Stimulated activated CD4-positive, alpha-beta T cell treated with anti-CD3 and anti-CD28 coated beads, Interleukin-4, amount 100 ng/mL, for 1 hour (primary cell): ENCODE measurements at regions not wholly inside any gene's neighbourhood (a gene's known extent, or its start where the extent isn't known, plus 50 kb on each side); places are given as distances from the start of the nearest gene placed in this dataset.
A peak's percentile ranks its signal among the peaks of the same experiment; 100 is the strongest.

Experiments used
- DNase-seq: peaks from one replicate; pipeline ENCODE4 v3.0.0-alpha.2; 2020

DNA sequence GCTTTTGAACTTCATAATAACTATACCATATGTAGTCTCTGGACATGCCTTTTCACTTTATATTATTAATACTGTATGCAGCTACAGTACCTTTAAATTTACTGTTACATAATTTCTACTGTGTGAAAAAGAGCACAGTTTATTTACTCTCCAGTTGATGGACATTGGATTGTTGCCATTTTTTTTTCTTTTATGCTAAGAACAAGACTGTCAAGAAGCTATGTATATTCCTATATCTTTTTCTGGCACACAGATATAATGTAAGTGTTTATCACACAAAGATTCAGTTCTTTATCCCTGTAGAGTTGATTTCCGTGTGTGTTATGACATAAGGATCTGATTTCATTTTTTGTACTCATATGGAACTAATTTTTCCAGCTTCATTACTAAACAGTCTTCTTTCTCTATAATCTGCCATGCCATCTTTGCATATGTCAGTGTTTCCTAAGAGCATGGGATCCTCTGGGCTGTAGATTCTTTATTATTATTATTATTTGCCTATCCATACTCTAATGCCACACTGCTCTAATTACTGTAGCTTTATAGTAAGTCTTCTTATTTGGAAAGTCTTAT lies 593.0 kb upstream of the ATP2B1 start:
- DNase-seq, result no peak

DNA sequence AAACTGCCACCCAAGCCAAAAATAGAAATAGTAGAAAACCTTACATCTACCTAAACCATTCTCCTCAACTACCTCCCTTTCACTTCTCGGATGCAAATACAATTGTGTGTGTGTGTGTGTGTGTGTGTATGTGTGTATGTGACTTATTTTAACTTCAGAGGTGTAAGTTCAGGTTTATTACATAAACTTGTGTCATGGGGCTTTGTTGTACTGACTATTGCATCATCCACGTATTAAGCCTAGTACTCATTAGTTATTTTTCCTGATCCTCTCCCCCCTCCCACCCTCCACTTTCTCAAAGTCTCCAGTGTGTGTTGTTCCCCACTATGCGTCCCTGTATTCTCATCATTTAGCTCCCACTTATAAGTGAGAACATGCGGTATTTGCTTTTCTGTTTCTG lies 592.5 kb upstream of the ATP2B1 start:
- no peak for DNase-seq

DNA sequence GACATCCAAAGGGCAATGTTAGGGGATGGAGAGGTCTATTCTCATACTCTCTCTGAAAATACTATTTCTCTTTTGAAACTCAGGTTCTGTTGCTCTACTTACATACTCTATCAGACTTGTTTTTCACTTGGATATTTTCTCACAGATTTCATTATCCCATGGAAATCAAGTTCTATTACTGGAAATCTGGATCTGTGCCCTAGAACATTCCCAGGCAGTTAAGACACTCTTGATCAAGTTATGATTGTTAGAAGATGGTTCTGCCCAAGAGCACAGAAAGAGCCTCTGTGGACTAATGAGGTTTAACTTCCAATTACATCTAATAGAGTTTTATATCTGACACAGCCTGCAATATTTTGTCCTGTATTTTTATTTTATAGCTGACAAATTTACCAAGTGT lies 591.0 kb upstream of the ATP2B1 start:
- no peak for DNase-seq

DNA sequence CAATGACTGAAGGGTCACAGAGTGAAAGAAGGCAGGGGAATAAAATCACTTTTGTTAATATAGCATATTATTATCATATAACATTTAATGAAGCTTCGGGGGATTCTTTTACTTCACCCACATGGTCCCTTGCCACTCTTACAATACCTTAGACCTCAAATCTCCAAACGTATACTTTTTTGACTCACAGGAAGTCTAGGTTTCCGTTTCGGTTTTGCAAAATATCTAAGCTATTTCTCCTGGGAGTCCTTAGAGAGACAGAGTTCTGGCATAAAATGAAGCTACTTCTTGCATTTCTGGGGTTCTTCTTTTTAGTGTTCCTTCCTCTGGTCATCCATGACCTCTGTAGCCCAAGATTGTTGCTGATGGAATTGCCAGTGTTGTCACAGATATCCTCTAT lies 590.5 kb upstream of the ATP2B1 start:
- DNase-seq, result no peak

DNA sequence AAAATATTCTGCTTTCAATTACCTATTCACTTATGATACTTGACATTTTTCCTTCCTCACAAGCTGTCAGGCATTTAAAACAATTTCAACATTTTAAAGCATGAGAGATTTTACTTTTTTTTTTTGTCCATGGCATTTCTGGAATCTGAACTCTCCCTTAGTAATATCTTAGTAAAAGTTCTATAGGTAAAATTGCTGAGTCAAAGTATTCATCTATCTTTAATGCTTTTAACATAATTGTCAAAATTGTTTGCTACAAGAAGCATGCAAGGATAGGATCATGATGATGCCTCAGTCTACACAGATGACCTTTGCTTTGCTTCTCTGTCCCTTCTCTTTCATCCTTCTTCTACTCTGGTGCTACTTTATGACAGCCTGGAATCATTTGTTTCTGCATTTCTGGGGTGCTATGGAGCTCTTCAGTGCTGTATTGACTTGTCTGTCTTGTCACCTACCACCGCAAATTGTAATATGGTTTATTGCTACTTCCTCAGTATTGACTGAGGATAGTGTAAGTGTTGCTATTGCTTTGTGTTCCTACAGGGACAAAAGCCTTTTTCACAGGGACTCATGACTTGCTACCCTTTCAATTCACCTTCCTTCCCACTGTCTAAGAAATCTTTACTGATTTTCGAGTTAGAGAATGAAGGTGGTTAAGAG lies 589.8 kb upstream of the ATP2B1 start:
- no peak for DNase-seq

DNA sequence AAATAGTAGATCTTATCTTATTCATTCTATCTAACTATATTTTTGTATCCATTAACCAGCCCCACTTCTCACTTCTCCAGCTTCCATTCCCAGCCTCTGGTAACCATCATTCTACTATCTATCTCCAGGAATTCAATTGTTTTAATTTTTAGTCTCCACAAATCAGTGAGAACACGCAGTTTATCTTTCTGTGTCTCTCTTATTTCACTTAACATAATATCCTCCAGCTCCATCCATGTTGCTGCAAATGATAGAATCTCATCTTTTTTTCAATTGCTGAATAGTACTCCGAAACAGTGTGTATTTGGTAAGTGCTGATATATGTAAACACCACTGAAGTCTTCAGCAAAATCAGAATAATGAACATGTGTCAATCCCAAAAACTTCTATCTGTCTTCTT lies 587.2 kb upstream of the ATP2B1 start:
- no peak for DNase-seq

DNA sequence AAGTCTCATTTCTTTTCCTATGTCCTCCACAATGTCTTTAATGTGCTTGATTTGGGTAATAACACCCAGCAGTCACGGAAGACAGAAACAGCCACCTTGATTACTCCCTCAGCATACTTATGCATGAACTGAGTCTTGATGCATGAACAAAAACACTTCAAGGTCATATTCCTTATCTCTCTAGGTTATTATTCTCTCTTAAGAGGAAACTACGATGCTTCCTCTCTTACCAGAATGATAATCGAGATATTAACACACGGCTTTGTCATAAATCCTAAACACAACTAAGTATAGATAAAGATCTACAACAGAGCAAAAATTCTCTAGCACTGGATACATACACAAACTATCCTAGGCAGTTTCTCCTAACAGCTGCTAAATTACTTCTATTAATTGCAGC lies 583.5 kb upstream of the ATP2B1 start:
- DNase-seq, result no peak

DNA sequence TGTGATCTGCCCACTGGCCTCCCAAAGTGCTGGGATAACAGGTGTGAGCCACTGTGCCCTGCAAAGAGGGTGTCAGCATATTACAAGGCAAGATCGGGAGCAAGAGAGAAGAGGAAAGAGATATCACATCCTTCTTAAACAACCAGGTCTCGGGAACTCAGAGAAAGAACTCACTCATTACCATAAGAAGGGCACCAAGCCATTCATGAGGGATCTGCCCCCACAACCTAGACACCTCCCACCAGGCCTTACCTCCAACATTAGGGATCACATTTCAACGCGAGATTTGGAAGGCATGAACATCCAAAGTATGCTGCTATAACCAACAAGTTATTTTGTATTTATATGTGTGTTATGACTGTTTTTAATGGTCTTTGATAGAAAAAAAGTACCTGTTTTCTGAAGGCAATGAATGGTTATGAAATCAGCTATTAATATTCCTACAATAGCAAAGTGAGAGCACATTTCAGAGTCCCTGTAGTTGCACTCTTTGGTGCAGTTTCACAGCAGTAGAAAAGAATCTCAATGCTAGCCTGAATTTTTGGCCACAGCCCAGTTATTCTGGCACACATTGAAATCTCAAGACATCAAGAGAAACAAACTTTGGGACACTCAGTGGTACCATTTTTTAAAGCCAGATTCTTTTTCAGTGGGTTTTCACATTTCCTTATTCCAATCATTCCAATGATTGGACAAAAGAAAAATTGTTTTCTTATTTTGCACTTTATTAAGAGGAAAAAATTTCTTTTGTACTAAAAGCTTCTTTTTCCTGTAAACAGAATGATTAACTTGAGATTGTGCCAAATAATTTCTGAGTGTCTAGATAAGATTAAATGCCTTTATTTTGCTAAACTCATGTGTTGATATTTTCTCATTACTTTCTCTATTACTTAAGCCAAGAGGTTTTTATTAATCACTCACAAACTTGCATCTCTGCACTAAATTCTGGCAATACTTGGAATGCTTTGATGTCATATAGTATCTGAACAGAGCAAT lies 582.6 kb upstream of the ATP2B1 start:
- no peak for DNase-seq

DNA sequence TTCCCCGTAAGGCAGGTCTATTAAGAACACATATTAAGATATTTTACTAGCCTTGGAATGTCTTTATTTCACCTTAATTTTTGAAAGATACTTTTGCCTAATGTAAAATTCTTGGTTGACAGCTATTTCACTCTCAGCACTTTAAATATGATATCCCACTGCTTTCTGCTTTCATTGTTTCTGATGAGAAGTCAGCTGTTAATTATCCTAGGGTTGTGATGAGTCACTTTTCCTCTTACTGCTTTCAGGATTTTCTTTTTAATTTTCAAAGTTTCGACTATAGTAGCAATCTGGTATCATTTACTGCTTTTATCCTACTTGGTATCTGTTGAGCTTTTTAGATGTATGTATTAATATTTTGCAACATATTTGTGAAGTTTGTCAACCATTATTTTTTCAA lies 578.9 kb upstream of the ATP2B1 start:
- no peak for DNase-seq

DNA sequence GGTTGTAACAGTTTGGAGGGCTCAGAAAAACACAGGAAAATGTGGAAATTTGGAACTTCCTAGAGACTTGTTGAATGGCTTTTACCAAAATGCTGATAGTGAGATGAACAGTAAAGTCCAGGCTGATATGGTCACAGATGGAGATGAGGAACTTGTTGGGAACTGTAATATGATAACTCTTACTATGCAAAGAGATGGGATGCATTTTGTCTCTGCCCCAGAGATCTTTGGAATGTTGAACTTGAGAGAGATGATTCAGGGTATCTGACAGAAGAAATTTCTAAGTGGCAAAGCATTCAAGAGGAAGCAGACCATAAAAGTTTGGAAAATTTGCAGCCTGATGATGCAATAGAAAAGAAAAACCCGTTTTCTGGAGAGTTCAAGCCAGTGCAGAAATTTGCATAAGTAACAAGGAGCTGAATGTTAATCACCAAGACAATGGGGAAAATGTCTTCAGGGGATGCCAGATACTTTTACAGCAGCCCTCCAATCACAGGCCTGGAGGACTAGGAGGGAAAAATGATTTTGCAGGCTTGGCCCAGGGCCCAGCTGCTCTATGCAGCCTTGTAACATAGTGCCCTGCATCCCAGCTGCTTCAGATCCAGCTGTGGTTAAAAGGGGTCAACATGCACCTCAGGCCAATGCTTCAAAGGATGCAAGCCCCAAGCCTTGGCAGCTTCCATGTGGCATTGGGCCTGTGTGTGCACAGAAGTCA lies 572.7 kb upstream of the ATP2B1 start:
- no peak for DNase-seq

DNA sequence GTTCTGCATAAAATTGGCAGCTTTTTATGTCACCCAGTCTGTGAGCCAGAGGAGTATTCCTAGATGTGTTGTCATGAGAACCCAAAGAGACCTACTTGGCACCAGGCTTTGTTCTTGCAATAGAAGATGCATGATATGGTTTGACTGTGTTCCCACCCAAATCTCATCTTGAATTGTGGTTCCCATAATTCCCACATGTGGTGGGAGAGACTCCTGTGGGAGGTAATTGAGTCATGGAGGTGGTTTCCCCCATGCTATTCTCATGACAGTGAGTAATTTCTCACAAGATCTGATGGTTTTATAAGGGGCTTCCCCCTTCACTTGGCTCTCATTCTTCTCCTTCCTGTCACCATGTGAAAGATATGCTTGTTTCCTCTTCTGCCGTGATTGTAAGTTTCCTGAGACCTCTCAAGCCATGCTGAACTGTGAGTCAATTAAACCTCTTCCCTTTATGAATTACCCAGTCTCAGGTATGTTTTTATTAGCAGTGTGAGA lies 572.0 kb upstream of the ATP2B1 start:
- no peak for DNase-seq

DNA sequence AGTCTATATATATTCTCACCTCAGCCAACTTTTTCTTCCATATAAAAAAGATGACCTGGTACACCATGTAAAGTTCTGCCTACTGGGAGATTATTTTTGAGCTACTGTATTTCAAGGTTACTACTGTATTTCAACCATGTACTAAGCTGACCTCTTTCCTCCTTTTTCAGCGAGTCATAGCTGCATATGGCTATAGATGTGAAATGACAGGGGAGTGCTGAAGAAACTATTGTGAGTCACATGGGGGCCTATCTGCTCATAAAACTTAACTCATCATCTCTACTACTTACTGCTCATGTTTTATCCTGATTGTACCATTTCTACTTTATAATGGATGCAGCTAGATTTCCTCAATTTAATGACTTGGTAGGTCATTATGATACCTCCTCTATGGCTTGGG lies 571.4 kb upstream of the ATP2B1 start:
- no peak for DNase-seq

DNA sequence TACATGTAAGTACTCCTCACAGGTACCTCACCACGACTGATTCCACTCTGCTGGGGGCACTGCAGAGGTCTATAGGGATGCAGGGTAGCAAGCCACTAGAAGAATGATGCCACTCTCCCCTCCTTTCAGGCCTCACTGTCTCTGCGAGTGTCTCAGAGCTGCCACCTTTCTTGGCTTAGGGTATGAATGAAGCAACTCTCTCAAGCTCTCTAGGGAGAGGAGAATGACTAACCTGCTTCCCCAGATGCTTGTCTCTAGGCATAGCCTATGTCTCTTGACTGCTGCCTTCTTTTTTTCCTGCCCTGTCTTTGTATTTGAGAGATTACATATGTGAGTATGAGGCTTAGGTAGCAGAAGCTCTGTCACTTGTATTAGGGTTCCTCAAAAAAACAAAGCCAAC lies 566.5 kb upstream of the ATP2B1 start:
- DNase-seq, result no peak

DNA sequence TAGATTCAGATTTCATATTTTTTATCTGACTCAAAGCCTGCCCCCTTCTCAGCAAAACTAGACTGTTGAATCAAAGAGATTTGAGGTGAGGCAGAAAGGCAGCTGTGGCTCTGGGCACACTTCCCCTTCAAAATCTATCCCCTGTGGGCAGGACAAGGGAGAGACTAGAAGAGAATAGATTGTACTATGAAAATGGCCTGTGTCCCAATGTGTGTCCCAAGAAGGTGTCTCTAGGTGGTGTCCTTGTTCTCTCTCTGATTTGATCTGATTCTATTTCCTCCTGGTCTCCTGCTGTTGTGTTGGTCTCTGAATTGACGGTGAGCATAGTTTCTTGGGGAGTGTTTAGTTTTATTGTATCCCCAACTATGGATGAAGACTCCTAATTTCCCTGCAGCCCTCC lies 565.8 kb upstream of the ATP2B1 start:
- DNase-seq, result no peak

DNA sequence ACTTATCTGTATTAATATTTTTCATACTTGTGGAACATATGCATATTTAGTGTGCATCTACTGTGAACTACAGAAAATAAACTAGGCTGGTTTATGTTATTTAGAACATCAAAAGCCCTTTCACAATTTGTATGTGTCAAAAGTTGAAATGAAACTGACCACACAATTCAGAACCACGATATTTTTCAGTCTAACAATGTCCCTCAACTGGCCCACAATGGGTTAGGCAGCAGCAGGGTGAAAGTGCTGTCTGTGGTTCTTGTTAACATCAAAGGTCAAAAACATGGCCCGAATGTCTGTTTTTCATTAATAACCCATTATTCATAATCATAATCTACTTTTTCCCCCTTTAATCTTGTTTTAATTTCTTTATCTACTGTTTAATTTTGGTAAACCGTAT lies 559.9 kb upstream of the ATP2B1 start:
- no peak for DNase-seq

DNA sequence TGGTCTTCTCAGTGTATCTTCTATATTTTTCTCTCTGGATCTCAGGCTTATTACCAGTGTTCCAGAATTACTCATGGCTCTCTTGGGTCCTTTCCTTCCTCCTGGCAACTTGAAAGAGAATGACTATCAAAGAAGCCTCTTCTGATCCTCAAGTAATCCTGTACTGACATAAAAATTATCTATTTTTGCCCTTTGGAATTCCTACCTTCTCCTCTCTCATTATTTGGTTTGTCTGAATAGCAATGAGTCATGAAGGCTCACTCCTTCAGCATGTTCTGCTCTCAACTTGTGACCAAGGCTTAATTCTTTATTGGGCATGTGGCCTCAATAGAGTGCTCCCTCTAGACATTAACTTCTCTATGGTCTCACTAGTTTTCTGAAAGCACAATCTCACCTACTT lies 553.6 kb upstream of the ATP2B1 start:
- DNase-seq, result no peak

DNA sequence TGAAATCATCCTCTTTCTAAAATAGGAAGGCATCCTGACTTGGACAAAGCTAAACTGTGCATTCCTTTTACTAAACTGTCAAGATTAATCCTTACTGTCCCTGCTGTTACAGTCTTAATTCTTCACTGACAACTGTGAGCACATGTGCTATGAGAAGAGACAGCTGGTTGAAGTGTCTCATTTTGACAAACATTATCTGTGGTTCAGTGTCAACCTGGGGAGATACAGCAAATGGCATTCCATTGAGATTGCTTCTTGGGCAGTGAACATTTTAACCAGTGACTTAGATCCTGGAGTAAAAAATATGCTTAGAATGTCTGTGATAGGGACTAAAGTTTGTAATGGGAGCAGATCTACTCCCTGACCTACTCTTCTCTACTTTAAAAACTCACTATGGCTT lies 552.6 kb upstream of the ATP2B1 start:
- no peak for DNase-seq

DNA sequence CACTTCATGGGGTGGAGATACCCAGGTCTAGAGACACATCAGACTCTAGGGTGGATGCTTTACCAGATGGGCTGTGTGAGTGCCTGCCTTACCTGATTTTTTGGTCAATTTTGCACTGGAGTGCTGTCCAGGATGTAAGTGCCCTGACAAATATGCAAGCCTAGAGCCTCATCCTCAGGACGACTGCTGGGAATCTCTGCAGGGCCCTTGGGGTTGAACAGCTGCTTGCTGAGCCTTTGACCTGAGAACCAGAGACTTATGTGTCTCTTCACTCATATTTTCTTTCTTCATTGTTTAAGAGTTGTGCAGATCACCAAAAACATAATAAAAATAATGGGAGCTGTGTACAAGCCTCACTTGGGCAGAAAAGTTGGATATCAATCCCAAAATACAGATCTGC lies 551.5 kb upstream of the ATP2B1 start:
- no peak for DNase-seq

DNA sequence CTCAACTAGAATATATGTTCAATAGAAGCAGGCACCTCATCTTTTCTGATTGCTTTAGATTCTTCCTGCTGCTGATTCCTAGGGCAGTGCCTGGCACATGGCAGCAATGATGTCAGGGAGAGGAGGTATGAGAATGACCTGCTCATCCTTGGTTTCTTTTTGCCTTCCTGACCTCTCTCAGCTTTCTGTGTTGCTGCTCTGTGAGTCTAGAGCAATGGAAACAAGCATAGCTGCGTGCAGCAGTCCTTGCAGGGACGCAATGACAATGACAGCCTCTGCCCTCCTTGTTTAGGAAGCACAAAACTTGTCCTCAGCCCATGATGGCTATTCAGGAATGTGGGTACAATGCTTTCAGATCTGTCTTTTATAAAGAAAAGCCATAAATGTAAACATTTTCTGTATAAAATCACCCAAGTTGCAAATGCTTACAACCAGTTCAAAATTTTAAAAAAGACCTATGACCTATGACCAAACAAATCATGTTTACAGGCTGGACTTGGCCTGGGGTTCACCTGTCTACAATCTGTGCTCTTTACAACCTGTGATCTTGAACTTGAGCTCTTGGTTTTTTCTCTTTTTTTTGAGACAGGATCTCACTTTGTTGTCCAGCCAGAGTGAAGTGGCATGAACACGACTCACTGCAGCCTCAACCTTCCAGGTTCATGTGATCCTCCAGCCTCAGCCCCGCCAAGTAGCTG lies 549.4 kb upstream of the ATP2B1 start:
- DNase-seq, result no peak

DNA sequence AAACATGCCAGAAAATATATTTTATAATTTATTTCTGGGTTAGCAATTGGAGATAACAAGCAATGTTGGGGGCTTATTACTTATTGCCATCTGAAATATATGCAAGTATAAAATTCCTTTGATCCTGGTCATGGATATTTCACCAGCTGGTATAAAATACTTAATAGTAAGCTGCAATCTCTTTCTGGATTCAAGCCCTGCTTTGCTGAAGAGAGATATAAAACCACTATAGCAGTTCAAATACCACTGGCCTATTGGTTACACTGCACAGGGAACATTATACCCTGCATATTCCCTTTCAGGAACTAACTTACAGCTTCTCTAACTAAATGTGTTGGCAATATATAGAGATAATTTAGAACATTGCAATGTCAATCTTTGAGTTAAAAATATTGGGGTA lies 546.2 kb upstream of the ATP2B1 start:
- DNase-seq, result no peak

DNA sequence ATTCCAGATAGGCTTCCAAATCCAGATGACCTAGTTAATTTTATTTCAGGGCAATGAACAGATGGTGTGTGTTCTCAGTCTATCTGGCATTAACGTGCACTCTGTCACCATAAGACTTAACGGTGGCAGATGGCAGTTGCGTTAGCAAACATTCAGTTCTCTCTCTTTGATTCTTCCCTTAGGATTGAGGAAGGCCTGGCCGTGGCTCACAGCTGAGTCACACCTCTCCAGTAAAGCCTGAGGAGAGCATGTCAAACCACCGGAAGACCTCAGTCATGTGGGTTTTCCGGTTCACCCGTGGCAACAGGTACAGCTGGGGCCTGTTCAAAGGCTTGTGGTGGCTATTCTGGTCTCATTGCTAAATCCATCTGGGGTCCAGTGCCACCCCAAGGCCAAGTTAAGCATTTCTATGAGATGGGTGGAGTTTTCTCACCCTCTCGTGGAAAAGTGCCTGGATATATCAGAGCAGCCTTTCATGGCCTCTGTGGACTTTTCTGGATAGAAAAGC lies 545.1 kb upstream of the ATP2B1 start:
- DNase-seq, result peak; percentile 2

DNA sequence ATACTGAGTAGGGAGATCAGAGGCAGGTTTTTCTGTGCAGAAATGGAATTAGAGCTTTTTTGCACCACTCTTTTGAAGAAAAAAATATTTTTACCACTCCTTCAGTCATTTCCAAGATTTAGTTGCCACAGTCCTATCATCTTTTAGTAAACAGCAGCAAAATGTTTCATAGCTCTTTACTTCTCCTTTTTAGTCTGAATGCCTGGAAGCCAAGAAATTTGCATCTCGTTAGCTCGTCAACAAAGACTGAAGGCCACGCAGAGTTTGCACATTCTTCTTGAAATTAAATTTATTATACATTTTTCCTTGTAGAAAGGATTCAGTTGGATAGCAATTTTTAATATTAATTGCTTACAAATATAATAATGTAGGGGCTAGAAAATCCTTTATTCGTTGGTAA lies 544.5 kb upstream of the ATP2B1 start:
- no peak for DNase-seq
